NT2/D1 (cell line): ENCODE measurements at regions not wholly inside any gene's neighbourhood (a gene's known extent, or its start where the extent isn't known, plus 50 kb on each side); places are given as distances from the start of the nearest gene placed in this dataset.

ENCODE experiments used
- SUZ12 ChIP-seq: IDR thresholded peaks from 2 replicates; pipeline ENCODE4 v1.6.1; 2011; ENCODE audit not compliant: insufficient read length, insufficient read depth; ENCODE audit errors: extremely low read depth
- YY1 ChIP-seq: IDR thresholded peaks from 2 replicates; pipeline ENCODE4 v1.6.1; 2011; ENCODE audit not compliant: insufficient read length, insufficient read depth
- ZNF274 ChIP-seq: IDR thresholded peaks from 2 replicates; pipeline ENCODE4 v1.6.1; 2011; ENCODE audit warnings: mild to moderate bottlenecking, low read depth, low read length

GRCh38 chr1:190001187-190001586 is 476.5 kb downstream of the BRINP3 start:
- TF ChIP-seq SUZ12 (no peak), YY1 (no peak), ZNF274 (no peak)
